OCI-LY7 (cell line): ENCODE measurements at regions not wholly inside any gene's neighbourhood (a gene's known extent, or its start where the extent isn't known, plus 50 kb on each side); places are given as distances from the start of the nearest gene placed in this dataset.
A peak's percentile ranks its signal among the peaks of the same experiment; 100 is the strongest.

Experiments used
- EZH2phosphoT487 ChIP-seq: fragments of 200-600 bp; sonication (generic); IDR thresholded peaks from 2 replicates; pipeline ENCODE4 v1.6.1; 2018; ENCODE audit warnings: low read depth, borderline replicate concordance, mild to moderate bottlenecking, mixed run types, antibody characterized with exemption, low read length, moderate library complexity, mixed read lengths
- TF ChIP-seq, protein P1 (sequence below): fragments of 200-600 bp; sonication (generic); conservative IDR thresholded peaks from 2 replicates; pipeline ENCODE4 v1.5.1; 2014; ENCODE audit warnings: mild to moderate bottlenecking, antibody characterized with exemption, low read length, moderate library complexity, mixed read lengths

DNA sequence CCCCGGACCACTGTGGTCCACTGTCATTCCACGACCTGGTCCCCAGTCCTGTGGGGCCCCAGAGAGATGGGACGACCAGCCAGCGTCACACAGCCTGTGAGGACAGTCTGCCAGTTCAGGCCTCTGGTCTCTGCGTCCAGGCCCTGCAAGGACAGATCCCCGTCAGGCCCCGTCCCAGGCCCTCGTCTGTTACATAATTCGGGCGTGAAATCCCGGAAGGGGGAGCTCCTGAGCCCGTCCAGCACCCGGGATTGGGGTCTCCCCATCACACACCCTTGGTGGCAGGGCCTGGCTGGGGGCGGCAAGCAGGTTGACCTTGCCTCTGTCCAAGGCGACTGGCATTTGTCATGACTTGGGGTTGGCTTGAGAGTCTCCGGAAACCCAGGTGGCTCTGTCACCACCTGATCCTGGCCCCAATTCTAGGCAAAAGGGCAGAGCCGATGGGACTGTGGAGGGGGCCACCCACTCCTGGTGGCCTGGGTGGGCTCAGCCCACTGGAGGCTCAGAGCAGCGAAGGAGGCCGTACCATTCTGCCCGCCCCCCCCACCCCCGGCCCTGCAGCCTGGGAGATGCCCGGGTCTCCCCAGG, 73.8 kb upstream of the GATA5 start:
- TF ChIP-seq, protein P1, sequence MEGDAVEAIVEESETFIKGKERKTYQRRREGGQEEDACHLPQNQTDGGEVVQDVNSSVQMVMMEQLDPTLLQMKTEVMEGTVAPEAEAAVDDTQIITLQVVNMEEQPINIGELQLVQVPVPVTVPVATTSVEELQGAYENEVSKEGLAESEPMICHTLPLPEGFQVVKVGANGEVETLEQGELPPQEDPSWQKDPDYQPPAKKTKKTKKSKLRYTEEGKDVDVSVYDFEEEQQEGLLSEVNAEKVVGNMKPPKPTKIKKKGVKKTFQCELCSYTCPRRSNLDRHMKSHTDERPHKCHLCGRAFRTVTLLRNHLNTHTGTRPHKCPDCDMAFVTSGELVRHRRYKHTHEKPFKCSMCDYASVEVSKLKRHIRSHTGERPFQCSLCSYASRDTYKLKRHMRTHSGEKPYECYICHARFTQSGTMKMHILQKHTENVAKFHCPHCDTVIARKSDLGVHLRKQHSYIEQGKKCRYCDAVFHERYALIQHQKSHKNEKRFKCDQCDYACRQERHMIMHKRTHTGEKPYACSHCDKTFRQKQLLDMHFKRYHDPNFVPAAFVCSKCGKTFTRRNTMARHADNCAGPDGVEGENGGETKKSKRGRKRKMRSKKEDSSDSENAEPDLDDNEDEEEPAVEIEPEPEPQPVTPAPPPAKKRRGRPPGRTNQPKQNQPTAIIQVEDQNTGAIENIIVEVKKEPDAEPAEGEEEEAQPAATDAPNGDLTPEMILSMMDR, result peak; percentile 54
- TF ChIP-seq EZH2phosphoT487, result no peak
